ENCODE measurements at regions not wholly inside any gene's neighbourhood (a gene's known extent, or its start where the extent isn't known, plus 50 kb on each side); places are given as distances from the start of the nearest gene placed in this dataset.

- no peaks in the 10 kb centered on the region for H3K9me3 Mint-ChIP-seq (ENCODE audit: low read depth)
- no peak for DNase-seq (ENCODE audit: low spot score)
- no peak overlapping the region for H3K4me3 Mint-ChIP-seq (ENCODE audit: unreplicated experiment)
- no peak overlapping the region for H3K27ac Mint-ChIP-seq (ENCODE audit: unreplicated experiment)
- H3K36me3 Mint-ChIP-seq (ENCODE audit: low read depth): no peaks in the 10 kb centered on the region
- TF ChIP-seq CTCF (IDR thresholded peaks at IDR 0.05): no peak
- H3K4me1 Mint-ChIP-seq (ENCODE audit: low read depth): no peaks in the 10 kb centered on the region
- H3K27me3 Mint-ChIP-seq (ENCODE audit: low read depth): peaks cover 3% of the 10 kb centered on the region
Measured at GRCh38 chr9:103116246-103116645, 121.1 kb downstream of the CYLC2 start.

- no peaks in the 10 kb centered on the region for H3K27me3 Mint-ChIP-seq (ENCODE audit: low read depth)
- no peaks in the 10 kb centered on the region for H3K4me1 Mint-ChIP-seq (ENCODE audit: low read depth)
- H3K27ac Mint-ChIP-seq (ENCODE audit: unreplicated experiment): no peak overlapping the region
- H3K4me3 Mint-ChIP-seq (ENCODE audit: unreplicated experiment): no peak overlapping the region
- no peaks in the 10 kb centered on the region for H3K36me3 Mint-ChIP-seq (ENCODE audit: low read depth)
- H3K9me3 Mint-ChIP-seq (ENCODE audit: low read depth): peaks cover 34% of the 10 kb centered on the region
- DNase-seq (ENCODE audit: low spot score): no peak
- no peak for TF ChIP-seq CTCF (IDR thresholded peaks at IDR 0.05)
Measured at GRCh38 chr9:103126494-103126893, 131.4 kb downstream of the CYLC2 start.

- no peaks in the 10 kb centered on the region for H3K36me3 Mint-ChIP-seq (ENCODE audit: low read depth)
- no peak for DNase-seq (ENCODE audit: low spot score)
- H3K9me3 Mint-ChIP-seq (ENCODE audit: low read depth): no peaks in the 10 kb centered on the region
- no peaks in the 10 kb centered on the region for H3K27me3 Mint-ChIP-seq (ENCODE audit: low read depth)
- no peak overlapping the region for H3K27ac Mint-ChIP-seq (ENCODE audit: unreplicated experiment)
- H3K4me1 Mint-ChIP-seq (ENCODE audit: low read depth): no peaks in the 10 kb centered on the region
- H3K4me3 Mint-ChIP-seq (ENCODE audit: unreplicated experiment): no peak overlapping the region
- TF ChIP-seq CTCF (IDR thresholded peaks at IDR 0.05): no peak
Measured at GRCh38 chr9:103139891-103140290, 144.8 kb downstream of the CYLC2 start.

GRCh38 chr9:103152473-103152872 is 157.3 kb downstream of the CYLC2 start:
- Mint-ChIP-seq H3K9me3 (ENCODE audit: low read depth) (peaks cover 50% of the 10 kb centered on the region), H3K27me3 (ENCODE audit: low read depth) (no peaks in the 10 kb centered on the region), H3K27ac (ENCODE audit: unreplicated experiment) (no peak overlapping the region), H3K36me3 (ENCODE audit: low read depth) (no peaks in the 10 kb centered on the region), H3K4me3 (ENCODE audit: unreplicated experiment) (no peak overlapping the region), H3K4me1 (ENCODE audit: low read depth) (no peaks in the 10 kb centered on the region)
- no peak for TF ChIP-seq CTCF (IDR thresholded peaks at IDR 0.05)
- DNase-seq (ENCODE audit: low spot score): no peak

- Mint-ChIP-seq H3K27ac (ENCODE audit: unreplicated experiment) (no peak overlapping the region), H3K4me1 (ENCODE audit: low read depth) (no peaks in the 10 kb centered on the region), H3K27me3 (ENCODE audit: low read depth) (no peaks in the 10 kb centered on the region), H3K36me3 (ENCODE audit: low read depth) (no peaks in the 10 kb centered on the region), H3K9me3 (ENCODE audit: low read depth) (peaks cover 34% of the 10 kb centered on the region), H3K4me3 (ENCODE audit: unreplicated experiment) (no peak overlapping the region)
- no peak for DNase-seq (ENCODE audit: low spot score)
- TF ChIP-seq CTCF (IDR thresholded peaks at IDR 0.05): no peak
Measured at GRCh38 chr9:103167530-103167929, 172.4 kb downstream of the CYLC2 start.
